MCF 10A (cell line): ENCODE measurements at regions not wholly inside any gene's neighbourhood (a gene's known extent, or its start where the extent isn't known, plus 50 kb on each side); places are given as distances from the start of the nearest gene placed in this dataset.

Source experiments
- BruUV-seq: library from RNA; stranded (reverse); fragments of 400-500 nt; replicated peaks from 2 replicates; lab custom pipeline; 2021; lab: Mats Ljungman, UMichigan
- CTCF ChIA-PET: fragments of 300-600 bp; sonication (Branson Sonifier 250); formaldehyde crosslinking; extraction: SDS; loops from one replicate; lab custom pipeline; 2021; ENCODE audit warnings: antibody characterized with exemption, inconsistent platforms; lab: Yijun Ruan, JAX
- POLR2A ChIA-PET: fragments of 300-600, 350-650 bp; sonication (Branson Sonifier 250); formaldehyde crosslinking; extraction: SDS; loops from one replicate; lab custom pipeline; 2020; ENCODE audit warnings: antibody characterized with exemption, inconsistent platforms; lab: Yijun Ruan, JAX
- DNase-seq: peaks from one replicate; pipeline ENCODE4 v3.0.0-alpha.2; 2018; ENCODE audit not compliant: unreplicated experiment
- H3K27ac Mint-ChIP-seq: one replicate; pipeline ENCODE4 v1.8.0; 2022; ENCODE audit warnings: mild to moderate bottlenecking, low read depth, mixed read lengths; ENCODE audit not compliant: unreplicated experiment
- H3K27me3 Mint-ChIP-seq: one replicate; pipeline ENCODE4 v1.8.0; 2022; ENCODE audit warnings: mixed read lengths; ENCODE audit not compliant: insufficient read depth, unreplicated experiment
- H3K36me3 Mint-ChIP-seq: one replicate; pipeline ENCODE4 v1.8.0; 2022; ENCODE audit warnings: mild to moderate bottlenecking, moderate library complexity, mixed read lengths; ENCODE audit not compliant: insufficient read depth, unreplicated experiment
- H3K4me1 Mint-ChIP-seq: one replicate; pipeline ENCODE4 v1.8.0; 2022; ENCODE audit warnings: mixed read lengths; ENCODE audit not compliant: insufficient read depth, unreplicated experiment
- H3K4me3 Mint-ChIP-seq: one replicate; pipeline ENCODE4 v1.8.0; 2022; ENCODE audit warnings: mild to moderate bottlenecking, moderate library complexity, mixed read lengths; ENCODE audit not compliant: unreplicated experiment
- H3K9me3 Mint-ChIP-seq: one replicate; pipeline ENCODE4 v1.8.0; 2022; ENCODE audit warnings: mixed read lengths; ENCODE audit not compliant: unreplicated experiment
- intact Hi-C: fragments of 100-400 bp; cut with micrococcal nuclease; formaldehyde crosslinking; loops from 2 replicates; pipeline ENCODE4 v1.14.1; 2022
- TF ChIP-seq, protein P1 (sequence below): fragments of 200-600 bp; IDR thresholded peaks from one replicate; pipeline ENCODE4 v1.8.0; 2022; ENCODE audit warnings: antibody characterized with exemption, mild to moderate bottlenecking; ENCODE audit not compliant: unreplicated experiment

DNA sequence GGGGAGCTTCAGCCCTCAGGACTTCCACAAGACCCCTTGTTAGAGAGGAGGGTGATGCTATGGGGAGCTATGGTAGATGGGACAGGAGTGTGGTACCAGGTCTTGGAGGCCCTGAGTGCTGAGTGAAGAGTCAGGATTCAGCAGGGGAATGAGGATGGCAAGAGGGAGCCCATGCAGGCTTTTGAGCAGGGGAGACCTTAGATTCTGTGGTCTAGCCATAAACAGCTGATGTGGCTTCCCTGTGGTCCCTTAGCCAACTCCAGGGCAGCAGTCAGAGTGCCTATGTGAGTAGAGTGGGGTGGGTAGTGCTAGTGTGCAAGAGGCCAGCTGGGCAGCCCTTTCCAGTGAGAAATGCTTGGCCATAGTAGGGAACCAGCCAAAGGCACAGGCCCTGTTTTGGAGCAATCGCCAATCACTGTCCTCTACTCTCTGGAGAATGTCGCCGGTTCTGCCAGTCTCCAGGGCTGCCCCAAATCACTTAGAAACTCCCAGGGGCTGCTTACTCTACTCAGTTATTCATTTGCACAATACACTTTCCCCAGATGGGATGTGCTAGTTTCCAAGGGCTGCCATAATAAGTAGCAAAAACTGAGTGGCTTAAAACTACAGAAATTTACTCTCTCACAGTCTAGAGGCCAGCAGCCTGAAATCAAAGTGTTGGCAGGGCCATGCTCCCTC is 310.5 kb downstream of the SMAD2 start:
- no peak for DNase-seq
- no peaks in the 10 kb centered on the region for H3K36me3 Mint-ChIP-seq
- intact Hi-C loops: no loop called here
- no peak overlapping the region for H3K27ac Mint-ChIP-seq
- H3K4me3 Mint-ChIP-seq: no peak overlapping the region
- H3K27me3 Mint-ChIP-seq: peaks cover 41% of the 10 kb centered on the region
- no peaks in the 10 kb centered on the region for H3K9me3 Mint-ChIP-seq
- ChIA-PET CTCF (no interaction called here), POLR2A (no interaction called here)
- no peaks in the 10 kb centered on the region for H3K4me1 Mint-ChIP-seq
- no TSS peak for BruUV-seq
- TF ChIP-seq, protein P1, sequence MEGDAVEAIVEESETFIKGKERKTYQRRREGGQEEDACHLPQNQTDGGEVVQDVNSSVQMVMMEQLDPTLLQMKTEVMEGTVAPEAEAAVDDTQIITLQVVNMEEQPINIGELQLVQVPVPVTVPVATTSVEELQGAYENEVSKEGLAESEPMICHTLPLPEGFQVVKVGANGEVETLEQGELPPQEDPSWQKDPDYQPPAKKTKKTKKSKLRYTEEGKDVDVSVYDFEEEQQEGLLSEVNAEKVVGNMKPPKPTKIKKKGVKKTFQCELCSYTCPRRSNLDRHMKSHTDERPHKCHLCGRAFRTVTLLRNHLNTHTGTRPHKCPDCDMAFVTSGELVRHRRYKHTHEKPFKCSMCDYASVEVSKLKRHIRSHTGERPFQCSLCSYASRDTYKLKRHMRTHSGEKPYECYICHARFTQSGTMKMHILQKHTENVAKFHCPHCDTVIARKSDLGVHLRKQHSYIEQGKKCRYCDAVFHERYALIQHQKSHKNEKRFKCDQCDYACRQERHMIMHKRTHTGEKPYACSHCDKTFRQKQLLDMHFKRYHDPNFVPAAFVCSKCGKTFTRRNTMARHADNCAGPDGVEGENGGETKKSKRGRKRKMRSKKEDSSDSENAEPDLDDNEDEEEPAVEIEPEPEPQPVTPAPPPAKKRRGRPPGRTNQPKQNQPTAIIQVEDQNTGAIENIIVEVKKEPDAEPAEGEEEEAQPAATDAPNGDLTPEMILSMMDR: no peak

DNA sequence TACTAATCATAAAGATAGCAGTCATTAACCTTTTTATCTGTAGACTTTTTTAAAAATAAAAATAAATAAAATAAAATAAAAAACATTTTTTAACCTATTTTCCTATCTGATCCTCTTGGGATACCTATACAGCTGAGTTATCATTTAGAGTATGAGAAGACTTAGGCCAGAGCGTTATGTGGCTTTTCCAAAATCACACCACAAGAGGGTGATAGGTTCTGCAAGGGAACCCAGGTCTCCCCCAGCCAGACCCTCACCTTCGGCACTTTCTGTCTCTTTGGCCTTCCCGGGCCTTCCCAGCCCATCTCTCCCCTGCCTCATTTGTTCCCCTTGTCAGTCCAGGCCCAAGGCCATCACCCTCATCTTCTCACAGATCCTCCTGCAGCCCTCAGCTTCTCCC is 311.7 kb downstream of the SMAD2 start:
- Mint-ChIP-seq H3K36me3 (no peaks in the 10 kb centered on the region), H3K27ac (no peak overlapping the region), H3K4me3 (no peak overlapping the region), H3K4me1 (no peaks in the 10 kb centered on the region), H3K27me3 (peaks cover 41% of the 10 kb centered on the region), H3K9me3 (no peaks in the 10 kb centered on the region)
- ChIA-PET CTCF (no interaction called here), POLR2A (no interaction called here)
- no TSS peak for BruUV-seq
- TF ChIP-seq, protein P1: no peak
- DNase-seq: no peak
- intact Hi-C loops: no loop called here

DNA sequence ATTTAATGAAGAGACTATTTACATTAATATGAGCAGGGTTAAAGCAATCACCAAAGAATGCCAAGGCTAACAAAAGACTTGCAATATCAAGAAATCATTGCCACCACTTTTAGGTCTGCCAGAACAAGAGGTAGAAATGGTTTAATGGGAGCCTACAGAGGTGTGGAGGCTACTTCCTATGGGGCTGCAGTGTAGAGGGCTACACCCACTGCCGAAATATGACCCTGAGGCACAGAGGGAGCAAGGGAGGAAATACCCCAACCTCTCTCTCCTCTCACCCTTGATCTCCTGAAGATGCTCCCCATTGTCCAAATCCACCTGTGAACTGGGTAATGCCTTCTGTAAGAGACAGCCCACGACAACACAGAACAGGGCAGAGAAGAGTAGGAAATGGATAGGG is 315.4 kb downstream of the SMAD2 start:
- intact Hi-C loops: no loop called here
- Mint-ChIP-seq H3K9me3 (peaks cover 8% of the 10 kb centered on the region), H3K36me3 (no peaks in the 10 kb centered on the region), H3K27me3 (peaks cover 26% of the 10 kb centered on the region), H3K4me1 (no peaks in the 10 kb centered on the region), H3K4me3 (no peak overlapping the region), H3K27ac (no peak overlapping the region)
- DNase-seq: no peak
- TF ChIP-seq, protein P1: no peak
- ChIA-PET POLR2A (no interaction called here), CTCF (no interaction called here)
- BruUV-seq: no TSS peak

DNA sequence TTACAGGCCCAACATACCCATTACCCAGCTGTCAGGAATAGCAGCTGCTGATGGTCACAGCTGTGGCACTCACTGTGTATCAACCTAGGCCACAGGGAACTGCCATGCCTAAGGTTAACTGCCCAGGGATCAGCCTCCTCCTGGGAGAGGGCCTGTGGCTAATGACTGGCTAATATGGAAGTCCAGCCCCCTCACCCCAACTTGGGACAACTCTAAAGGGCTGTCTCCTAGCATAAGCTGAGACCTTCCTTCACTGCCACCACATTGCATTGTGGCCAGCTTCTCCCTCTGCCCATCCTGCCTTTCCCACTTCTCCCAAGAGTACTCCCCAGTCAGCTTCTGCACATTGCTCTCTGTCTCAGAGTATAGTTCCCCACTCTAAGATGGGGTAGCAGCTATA is 316.5 kb downstream of the SMAD2 start:
- POLR2A ChIA-PET: no interaction called here
- CTCF ChIA-PET: no interaction called here
- BruUV-seq: no TSS peak
- TF ChIP-seq, protein P1: no peak
- H3K4me1 Mint-ChIP-seq: no peaks in the 10 kb centered on the region
- H3K27ac Mint-ChIP-seq: no peak overlapping the region
- peaks cover 8% of the 10 kb centered on the region for H3K9me3 Mint-ChIP-seq
- intact Hi-C loops: no loop called here
- no peak overlapping the region for H3K4me3 Mint-ChIP-seq
- H3K27me3 Mint-ChIP-seq: peaks cover 15% of the 10 kb centered on the region
- DNase-seq: no peak
- no peaks in the 10 kb centered on the region for H3K36me3 Mint-ChIP-seq
